A549 (cell line): ENCODE measurements at regions not wholly inside any gene's neighbourhood (a gene's known extent, or its start where the extent isn't known, plus 50 kb on each side); places are given as distances from the start of the nearest gene placed in this dataset.

Experiments
- ATAC-seq, 2 experiments: fragments of 200-7000 bp in 1 of 2; fragments of >200 bp in 1 of 2; cut with Nextera tagmentation in 1 of 2; cut with Tn5 transposase in 1 of 2; 3 replicates each; pipeline versions ENCODE4 v1.8.0 to v1.9.1; 2018 to 2020; ENCODE audit warnings: mild to moderate bottlenecking in 1 of 2, moderate library complexity in 1 of 2
- CTCF ChIA-PET: fragments of 300-600 bp; sonication (Branson Sonifier 250); formaldehyde crosslinking; extraction: SDS; loops from one replicate; lab custom pipeline; 2021; ENCODE audit warnings: antibody characterized with exemption, inconsistent platforms; lab: Yijun Ruan, JAX
- POLR2A ChIA-PET: fragments of 350-600 bp; formaldehyde crosslinking; extraction: SDS; loops from one replicate; lab custom pipeline; 2021; ENCODE audit warnings: antibody characterized with exemption, inconsistent platforms; lab: Yijun Ruan, JAX
- DNase-seq, 2 experiments: peaks; one replicate each; pipeline versions ENCODE4 v3.0.0 to v3.0.0-alpha.2; 2011 to 2016; ENCODE audit warnings: low read depth in 1 of 2, low spot score in 1 of 2
- FAIRE-seq: peaks from 2 replicates; lab custom pipeline; 2011; peaks lifted over from hg19 to GRCh38; lab: Jason Lieb, UNC
- H3K27ac ChIP-seq, 2 experiments: fragments of >200 bp; sonication (Bioruptor Twin); formaldehyde crosslinking; 3 replicates each; pipeline ENCODE4 v1.5.1; 2016 to 2017
- H3K4me1 ChIP-seq: fragments of >200 bp; sonication (Bioruptor Twin); formaldehyde crosslinking; 3 replicates; pipeline ENCODE4 v1.6.1; 2016
- H3K4me2 ChIP-seq: fragments of >200 bp; sonication (Bioruptor Twin); formaldehyde crosslinking; 3 replicates; pipeline ENCODE4 v1.6.1; 2016
- H3K4me3 ChIP-seq: fragments of >200 bp; sonication (Bioruptor Twin); formaldehyde crosslinking; 3 replicates; pipeline ENCODE4 v1.5.1; 2016
- H3K9me3 ChIP-seq: fragments of >200 bp; sonication (Bioruptor Twin); formaldehyde crosslinking; 3 replicates; pipeline ENCODE4 v1.6.1; 2016
- CBX2 ChIP-seq: fragments of 200-600 bp; sonication (generic); IDR thresholded peaks from 2 replicates; pipeline ENCODE4 v1.6.1; 2016; ENCODE audit warnings: low read depth, mild to moderate bottlenecking, borderline replicate concordance
- CEBPB ChIP-seq, 2 experiments: fragments of >200 bp in 1 of 2; sonication (Bioruptor Twin) in 1 of 2; formaldehyde crosslinking in 1 of 2; IDR thresholded peaks; 2 replicates each; pipeline ENCODE4 v1.6.1; 2012 to 2016
- EHF ChIP-seq: fragments of 250-450 bp; sonication (Bioruptor Pico); IDR thresholded peaks from 2 replicates; pipeline ENCODE4 v1.5.0; 2020; ENCODE audit warnings: mild to moderate bottlenecking
- ESRRA ChIP-seq: fragments of 150-350 bp; IDR thresholded peaks from 2 replicates; pipeline ENCODE4 v1.6.1; 2014; ENCODE audit warnings: mild to moderate bottlenecking, low read length, borderline replicate concordance
- FOSL2 ChIP-seq, 2 experiments: fragments of 450-650 bp in 1 of 2; fragments of >200 bp in 1 of 2; sonication (Bioruptor Twin) in 1 of 2; formaldehyde crosslinking; IDR thresholded peaks; 2 replicates each; pipeline versions ENCODE4 v1.5.0 to v1.6.1; 2016 to 2020; ENCODE audit warnings: mild to moderate bottlenecking in 1 of 2, moderate library complexity in 1 of 2
- HEYL ChIP-seq: fragments of 250-450 bp; sonication (Bioruptor Pico); IDR thresholded peaks from 2 replicates; pipeline ENCODE4 v1.8.0; 2021; ENCODE audit warnings: mild to moderate bottlenecking, moderate library complexity
- HOXA7 ChIP-seq: fragments of 250-450 bp; sonication (Bioruptor Pico); IDR thresholded peaks from 2 replicates; pipeline ENCODE4 v1.5.0; 2020; ENCODE audit warnings: mild to moderate bottlenecking, moderate library complexity
- JUN ChIP-seq, 2 experiments: fragments of >200 bp; sonication (Bioruptor Twin); formaldehyde crosslinking; IDR thresholded peaks; 2 replicates in 1 of 2; 3 replicates in 1 of 2; pipeline ENCODE4 v1.6.1; 2016 to 2017
- JUNB ChIP-seq: fragments of >200 bp; sonication (Bioruptor Twin); formaldehyde crosslinking; IDR thresholded peaks from 2 replicates; pipeline ENCODE4 v1.6.1; 2016
- MAFK ChIP-seq: fragments of 450-650 bp; IDR thresholded peaks from 2 replicates; pipeline ENCODE4 v1.6.1; 2014; ENCODE audit not compliant: partially characterized antibody
- NFE2L2 ChIP-seq: fragments of 150-350 bp; conservative IDR thresholded peaks from 2 replicates; pipeline ENCODE4 v1.6.1; 2014; ENCODE audit warnings: low read length
- NPAS2 ChIP-seq: fragments of 250-450 bp; sonication (Bioruptor Pico); IDR thresholded peaks from 2 replicates; pipeline ENCODE4 v1.8.0; 2022; ENCODE audit warnings: mild to moderate bottlenecking, moderate library complexity, borderline replicate concordance
- PHF8 ChIP-seq: fragments of 200-600 bp; sonication (generic); IDR thresholded peaks from 2 replicates; pipeline ENCODE4 v1.6.1; 2016; ENCODE audit warnings: low read depth, mild to moderate bottlenecking, antibody characterized with exemption, moderate library complexity, borderline replicate concordance
- RAD21 ChIP-seq, 2 experiments: fragments of >200 bp in 1 of 2; sonication (Bioruptor Twin) in 1 of 2; formaldehyde crosslinking in 1 of 2; IDR thresholded peaks in 1 of 2; conservative IDR thresholded peaks in 1 of 2; 2 replicates in 1 of 2; 3 replicates in 1 of 2; pipeline ENCODE4 v1.6.1; 2012 to 2018; ENCODE audit warnings: inconsistent platforms in 1 of 2
- RCOR1 ChIP-seq: fragments of 150-350 bp; IDR thresholded peaks from 2 replicates; pipeline ENCODE4 v1.6.1; 2014; ENCODE audit warnings: antibody characterized with exemption, low read length, low read depth
- SMC3 ChIP-seq: fragments of >200 bp; sonication (Bioruptor Twin); formaldehyde crosslinking; IDR thresholded peaks from 3 replicates; pipeline ENCODE4 v1.6.1; 2018; ENCODE audit warnings: inconsistent platforms
- TFCP2L1 ChIP-seq: fragments of 250-450 bp; sonication (Bioruptor Pico); IDR thresholded peaks from 2 replicates; pipeline ENCODE4 v1.5.0; 2021; ENCODE audit warnings: mild to moderate bottlenecking
- TP53 ChIP-seq: fragments of 250-450 bp; sonication (Bioruptor Pico); IDR thresholded peaks from 2 replicates; pipeline ENCODE4 v1.5.0; 2021; ENCODE audit warnings: mild to moderate bottlenecking, moderate library complexity
- ZC3H11A ChIP-seq: fragments of 450-650 bp; IDR thresholded peaks from 2 replicates; pipeline ENCODE4 v1.6.1; 2014; ENCODE audit warnings: antibody characterized with exemption, mild to moderate bottlenecking
- ZFP36 ChIP-seq: fragments of 450-650 bp; IDR thresholded peaks from 2 replicates; pipeline ENCODE4 v1.6.1; 2014; ENCODE audit warnings: borderline replicate concordance; ENCODE audit not compliant: partially characterized antibody
- WGBS: methylation state at CpG from one replicate; pipeline ENCODE4 v1.1.6; 2017; ENCODE audit errors: missing lambda C conversion rate; 5-methylcytosine and 5-hydroxymethylcytosine counted together
- TF ChIP-seq, protein P1 (sequence below): fragments of 200-600 bp; sonication (generic); IDR thresholded peaks from 2 replicates; pipeline ENCODE4 v1.6.1; 2016; ENCODE audit warnings: antibody characterized with exemption, mild to moderate bottlenecking, moderate library complexity
- TF ChIP-seq, protein P2 (sequence below): IDR thresholded peaks from 2 replicates; pipeline ENCODE4 v1.6.1; 2012
- TF ChIP-seq, protein P3 (sequence below): fragments of >200 bp; sonication (Bioruptor Twin); formaldehyde crosslinking; IDR thresholded peaks from 2 replicates; pipeline ENCODE4 v1.6.1; 2016
- TF ChIP-seq, protein P4 (sequence below): fragments of 250-450 bp; sonication (Bioruptor Pico); IDR thresholded peaks from 2 replicates; pipeline ENCODE4 v1.5.0; 2021; ENCODE audit warnings: mild to moderate bottlenecking, moderate library complexity, borderline replicate concordance
- TF ChIP-seq, protein P5 (sequence below): fragments of >200 bp; sonication (Bioruptor Twin); formaldehyde crosslinking; IDR thresholded peaks from 3 replicates; pipeline ENCODE4 v1.6.1; 2016

DNA sequence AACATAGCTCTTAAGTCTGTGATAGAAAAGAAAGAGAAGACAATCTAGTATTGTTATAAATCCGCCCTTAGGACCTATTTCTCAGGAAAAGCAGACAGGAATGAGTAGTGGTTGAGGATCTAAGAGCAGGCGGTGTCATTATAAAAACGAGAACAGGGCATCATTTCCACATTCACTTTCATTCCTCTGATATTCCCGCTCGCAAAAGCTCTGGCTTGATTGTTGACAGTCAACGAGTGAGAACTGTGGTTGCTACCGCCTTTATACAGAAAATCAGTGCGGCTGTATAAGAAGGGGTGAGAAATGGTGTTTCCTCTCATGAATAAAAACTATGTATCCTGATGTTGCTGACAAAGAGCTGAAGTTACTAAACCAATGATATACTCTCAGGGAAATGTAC is 1409.6 kb upstream of the WWC1 start:
- Histone ChIP-seq H3K4me3 (no peak overlapping the region), H3K9me3 (no peaks in the 10 kb centered on the region; the same call in 2 of the 3 replicates), H3K27ac (no peak overlapping the region)
- TF ChIP-seq TFCP2L1 (CRISPR knock-in tag): no peak
- TF ChIP-seq, all 56 proteins: peak for 0
- no peaks in the 10 kb centered on the region for H3K4me1 ChIP-seq
- POLR2A ChIA-PET: no interaction called here
- DNase-seq (no peak), ATAC-seq (no peak), FAIRE-seq (no peak)
- CTCF ChIA-PET: no interaction called here
- 64% methylated on average over 8 of the region's 8 CpGs for WGBS
- H3K4me2 ChIP-seq: no peak overlapping the region

DNA sequence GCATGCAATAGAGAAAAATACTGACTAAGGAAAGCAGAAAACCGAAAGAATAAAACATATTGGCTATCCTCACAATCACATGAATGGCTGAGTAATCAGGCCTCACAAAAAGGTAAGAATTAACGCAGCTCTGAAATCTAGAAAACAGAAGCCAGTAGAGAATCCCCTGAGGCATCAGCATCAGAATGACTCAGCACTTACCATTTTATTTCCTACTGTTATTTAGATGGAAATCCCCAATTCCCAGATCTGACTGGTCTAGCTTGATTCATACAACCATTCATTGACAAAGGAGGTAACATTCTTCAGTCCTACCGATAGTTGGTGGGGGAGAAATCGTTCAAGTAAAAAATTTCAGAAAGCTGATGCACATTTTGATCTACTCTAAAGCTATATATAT is 1408.4 kb upstream of the WWC1 start:
- POLR2A ChIA-PET: no interaction called here
- H3K4me2 ChIP-seq: peak overlapping the region; percentile 56
- peak; percentile 11 to 40 for DNase-seq
- no peak for FAIRE-seq
- H3K4me1 ChIP-seq: no peaks in the 10 kb centered on the region
- peak; percentile 43 to 53; a peak in 3 of 6 replicates for ATAC-seq
- peak overlapping the region; percentile 48 to 65; a peak in 5 of 6 replicates for H3K27ac ChIP-seq
- TF ChIP-seq FOSL2 (IDR thresholded peaks at IDR 0.05): no peak
- peak; percentile 23; the same call in 1 of the 2 replicates for TF ChIP-seq FOSL2 (CRISPR knock-in tag; IDR thresholded peaks at IDR 0.05)
- TF ChIP-seq RAD21 (conservative IDR thresholded peaks at IDR 0.05 in 1 of 2, IDR thresholded peaks at IDR 0.05 in 1 of 2): no peak
- TF ChIP-seq EHF (CRISPR knock-in tag): no peak
- TF ChIP-seq, protein P1, sequence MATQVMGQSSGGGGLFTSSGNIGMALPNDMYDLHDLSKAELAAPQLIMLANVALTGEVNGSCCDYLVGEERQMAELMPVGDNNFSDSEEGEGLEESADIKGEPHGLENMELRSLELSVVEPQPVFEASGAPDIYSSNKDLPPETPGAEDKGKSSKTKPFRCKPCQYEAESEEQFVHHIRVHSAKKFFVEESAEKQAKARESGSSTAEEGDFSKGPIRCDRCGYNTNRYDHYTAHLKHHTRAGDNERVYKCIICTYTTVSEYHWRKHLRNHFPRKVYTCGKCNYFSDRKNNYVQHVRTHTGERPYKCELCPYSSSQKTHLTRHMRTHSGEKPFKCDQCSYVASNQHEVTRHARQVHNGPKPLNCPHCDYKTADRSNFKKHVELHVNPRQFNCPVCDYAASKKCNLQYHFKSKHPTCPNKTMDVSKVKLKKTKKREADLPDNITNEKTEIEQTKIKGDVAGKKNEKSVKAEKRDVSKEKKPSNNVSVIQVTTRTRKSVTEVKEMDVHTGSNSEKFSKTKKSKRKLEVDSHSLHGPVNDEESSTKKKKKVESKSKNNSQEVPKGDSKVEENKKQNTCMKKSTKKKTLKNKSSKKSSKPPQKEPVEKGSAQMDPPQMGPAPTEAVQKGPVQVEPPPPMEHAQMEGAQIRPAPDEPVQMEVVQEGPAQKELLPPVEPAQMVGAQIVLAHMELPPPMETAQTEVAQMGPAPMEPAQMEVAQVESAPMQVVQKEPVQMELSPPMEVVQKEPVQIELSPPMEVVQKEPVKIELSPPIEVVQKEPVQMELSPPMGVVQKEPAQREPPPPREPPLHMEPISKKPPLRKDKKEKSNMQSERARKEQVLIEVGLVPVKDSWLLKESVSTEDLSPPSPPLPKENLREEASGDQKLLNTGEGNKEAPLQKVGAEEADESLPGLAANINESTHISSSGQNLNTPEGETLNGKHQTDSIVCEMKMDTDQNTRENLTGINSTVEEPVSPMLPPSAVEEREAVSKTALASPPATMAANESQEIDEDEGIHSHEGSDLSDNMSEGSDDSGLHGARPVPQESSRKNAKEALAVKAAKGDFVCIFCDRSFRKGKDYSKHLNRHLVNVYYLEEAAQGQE: no peak
- TF ChIP-seq HEYL (CRISPR knock-in tag): no peak
- TF ChIP-seq NPAS2: no peak
- TF ChIP-seq TP53 (CRISPR knock-in tag): no peak
- TF ChIP-seq PHF8: no peak
- TF ChIP-seq MAFK: peak; percentile 91
- TF ChIP-seq, protein P2, sequence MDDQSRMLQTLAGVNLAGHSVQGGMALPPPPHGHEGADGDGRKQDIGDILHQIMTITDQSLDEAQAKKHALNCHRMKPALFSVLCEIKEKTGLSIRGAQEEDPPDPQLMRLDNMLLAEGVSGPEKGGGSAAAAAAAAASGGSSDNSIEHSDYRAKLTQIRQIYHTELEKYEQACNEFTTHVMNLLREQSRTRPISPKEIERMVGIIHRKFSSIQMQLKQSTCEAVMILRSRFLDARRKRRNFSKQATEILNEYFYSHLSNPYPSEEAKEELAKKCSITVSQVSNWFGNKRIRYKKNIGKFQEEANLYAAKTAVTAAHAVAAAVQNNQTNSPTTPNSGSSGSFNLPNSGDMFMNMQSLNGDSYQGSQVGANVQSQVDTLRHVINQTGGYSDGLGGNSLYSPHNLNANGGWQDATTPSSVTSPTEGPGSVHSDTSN: no peak
- TF ChIP-seq JUNB: no peak
- TF ChIP-seq, protein P3, sequence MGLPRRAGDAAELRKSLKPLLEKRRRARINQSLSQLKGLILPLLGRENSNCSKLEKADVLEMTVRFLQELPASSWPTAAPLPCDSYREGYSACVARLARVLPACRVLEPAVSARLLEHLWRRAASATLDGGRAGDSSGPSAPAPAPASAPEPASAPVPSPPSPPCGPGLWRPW: no peak
- no peak for TF ChIP-seq CBX2
- TF ChIP-seq JUN (IDR thresholded peaks at IDR 0.05): no peak
- TF ChIP-seq HOXA7 (CRISPR knock-in tag): no peak
- no peak for TF ChIP-seq ESRRA
- TF ChIP-seq, protein P4, sequence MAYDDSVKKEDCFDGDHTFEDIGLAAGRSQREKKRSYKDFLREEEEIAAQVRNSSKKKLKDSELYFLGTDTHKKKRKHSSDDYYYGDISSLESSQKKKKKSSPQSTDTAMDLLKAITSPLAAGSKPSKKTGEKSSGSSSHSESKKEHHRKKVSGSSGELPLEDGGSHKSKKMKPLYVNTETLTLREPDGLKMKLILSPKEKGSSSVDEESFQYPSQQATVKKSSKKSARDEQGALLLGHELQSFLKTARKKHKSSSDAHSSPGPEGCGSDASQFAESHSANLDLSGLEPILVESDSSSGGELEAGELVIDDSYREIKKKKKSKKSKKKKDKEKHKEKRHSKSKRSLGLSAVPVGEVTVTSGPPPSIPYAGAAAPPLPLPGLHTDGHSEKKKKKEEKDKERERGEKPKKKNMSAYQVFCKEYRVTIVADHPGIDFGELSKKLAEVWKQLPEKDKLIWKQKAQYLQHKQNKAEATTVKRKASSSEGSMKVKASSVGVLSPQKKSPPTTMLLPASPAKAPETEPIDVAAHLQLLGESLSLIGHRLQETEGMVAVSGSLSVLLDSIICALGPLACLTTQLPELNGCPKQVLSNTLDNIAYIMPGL: no peak
- no peak for TF ChIP-seq RCOR1
- no peak for TF ChIP-seq SMC3
- TF ChIP-seq CEBPB (IDR thresholded peaks at IDR 0.05): no peak
- TF ChIP-seq NFE2L2: peak; percentile 88
- no peak for TF ChIP-seq ZFP36
- no peak for TF ChIP-seq ZC3H11A
- TF ChIP-seq, protein P5, sequence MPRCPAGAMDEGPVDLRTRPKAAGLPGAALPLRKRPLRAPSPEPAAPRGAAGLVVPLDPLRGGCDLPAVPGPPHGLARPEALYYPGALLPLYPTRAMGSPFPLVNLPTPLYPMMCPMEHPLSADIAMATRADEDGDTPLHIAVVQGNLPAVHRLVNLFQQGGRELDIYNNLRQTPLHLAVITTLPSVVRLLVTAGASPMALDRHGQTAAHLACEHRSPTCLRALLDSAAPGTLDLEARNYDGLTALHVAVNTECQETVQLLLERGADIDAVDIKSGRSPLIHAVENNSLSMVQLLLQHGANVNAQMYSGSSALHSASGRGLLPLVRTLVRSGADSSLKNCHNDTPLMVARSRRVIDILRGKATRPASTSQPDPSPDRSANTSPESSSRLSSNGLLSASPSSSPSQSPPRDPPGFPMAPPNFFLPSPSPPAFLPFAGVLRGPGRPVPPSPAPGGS: no peak
- 8% methylated on average over 4 of the region's 4 CpGs for WGBS
- H3K4me3 ChIP-seq: no peak overlapping the region
- no peaks in the 10 kb centered on the region; the same call in 2 of the 3 replicates for H3K9me3 ChIP-seq
- CTCF ChIA-PET: interaction anchor here (0.7 kb wide), 1 partner anchor 140 kb away, joined by 3 read pairs; no protein-coding TSS in a partner anchor
